ENCODE measurements at regions not wholly inside any gene's neighbourhood (a gene's known extent, or its start where the extent isn't known, plus 50 kb on each side); places are given as distances from the start of the nearest gene placed in this dataset.

- H3K4me3 ChIP-seq (replicated peaks; ENCODE audit: low read depth, low read length), result no peak overlapping the region
- TF ChIP-seq CTCF (IDR thresholded peaks at IDR 0.05; ENCODE audit: low read depth, low read length, missing control alignments), result no peak
- no peak for DNase-seq (ENCODE audit: extremely low read depth, low read depth)
Observed at GRCh38 chr13:58795715-58796114, 1164.2 kb downstream of the PCDH17 start.

DNA sequence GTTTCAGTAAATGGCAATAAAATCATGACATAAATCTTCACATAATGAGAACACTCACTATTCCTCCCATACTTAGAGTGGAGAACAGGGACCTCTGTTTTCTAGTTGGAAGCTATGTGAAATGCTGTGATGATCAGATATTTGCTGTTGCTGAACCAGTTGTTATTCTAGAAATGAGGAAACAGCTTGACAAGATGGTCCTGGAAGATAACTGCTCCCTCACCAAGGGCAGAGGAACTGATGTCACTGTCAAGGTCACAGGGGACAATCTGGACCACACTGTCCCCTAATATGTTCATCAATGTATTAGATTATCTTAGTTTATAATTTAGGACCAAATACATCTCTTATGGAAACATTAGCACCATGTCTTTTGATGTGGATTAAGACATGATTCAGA is 1173.3 kb downstream of the PCDH17 start:
- DNase-seq (ENCODE audit: extremely low read depth, low read depth), result no peak
- H3K4me3 ChIP-seq (replicated peaks; ENCODE audit: low read depth, low read length), result no peak overlapping the region
- TF ChIP-seq CTCF (IDR thresholded peaks at IDR 0.05; ENCODE audit: low read depth, low read length, missing control alignments), result no peak

- no peak overlapping the region for H3K4me3 ChIP-seq (replicated peaks; ENCODE audit: low read depth, low read length)
- no peak for DNase-seq (ENCODE audit: extremely low read depth, low read depth)
- no peak for TF ChIP-seq CTCF (IDR thresholded peaks at IDR 0.05; ENCODE audit: low read depth, low read length, missing control alignments)
Observed at GRCh38 chr13:58806401-58806800, 1174.9 kb downstream of the PCDH17 start.

DNA sequence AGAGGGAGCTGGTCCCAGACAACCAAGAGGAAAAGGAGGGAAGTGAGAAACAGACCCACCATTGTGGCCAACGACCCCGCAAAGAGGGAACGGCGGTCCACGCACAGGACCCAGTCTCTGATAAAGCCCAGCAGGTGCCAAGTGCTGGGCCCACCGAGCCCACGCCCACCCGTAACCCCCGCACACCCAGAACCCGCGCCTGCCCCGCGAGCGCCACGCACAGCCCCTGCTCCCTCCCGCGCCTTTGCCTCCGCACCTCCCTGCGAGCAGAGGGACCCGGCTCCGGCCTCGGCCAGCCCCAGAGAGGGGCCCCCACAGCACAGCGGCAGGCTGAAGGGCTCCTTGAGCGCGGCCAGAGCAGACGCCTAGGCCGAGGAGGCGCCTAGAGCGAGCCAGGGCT is 1192.2 kb downstream of the PCDH17 start:
- no peak for DNase-seq (ENCODE audit: extremely low read depth, low read depth)
- no peak overlapping the region for H3K4me3 ChIP-seq (replicated peaks; ENCODE audit: low read depth, low read length)
- no peak for TF ChIP-seq CTCF (IDR thresholded peaks at IDR 0.05; ENCODE audit: low read depth, low read length, missing control alignments)

- no peak for DNase-seq (ENCODE audit: extremely low read depth, low read depth)
- no peak for TF ChIP-seq CTCF (IDR thresholded peaks at IDR 0.05; ENCODE audit: low read depth, low read length, missing control alignments)
- no peak overlapping the region for H3K4me3 ChIP-seq (replicated peaks; ENCODE audit: low read depth, low read length)
Observed at GRCh38 chr13:58827904-58828303, 1196.4 kb downstream of the PCDH17 start.

DNA sequence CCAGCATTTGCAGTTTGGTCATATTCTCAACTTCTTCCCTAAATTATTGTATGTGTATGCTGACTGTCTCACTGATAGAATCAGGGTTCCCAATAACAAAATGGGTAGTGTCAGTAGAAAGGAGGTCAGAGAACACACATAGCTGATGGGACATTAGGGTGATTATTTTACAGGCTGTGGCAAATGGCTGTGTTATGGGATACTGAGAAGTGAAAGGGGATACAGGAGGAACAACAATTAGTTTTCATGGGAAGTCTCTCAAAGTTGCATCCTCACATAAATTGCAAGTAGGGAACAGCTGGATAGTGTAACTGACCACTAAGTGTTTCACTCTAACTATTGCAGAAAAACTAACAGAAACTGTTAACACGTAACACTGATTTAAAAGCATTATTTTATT is 1199.3 kb downstream of the PCDH17 start:
- no peak for TF ChIP-seq CTCF (IDR thresholded peaks at IDR 0.05; ENCODE audit: low read depth, low read length, missing control alignments)
- H3K4me3 ChIP-seq (replicated peaks; ENCODE audit: low read depth, low read length), result no peak overlapping the region
- DNase-seq (ENCODE audit: extremely low read depth, low read depth), result no peak

DNA sequence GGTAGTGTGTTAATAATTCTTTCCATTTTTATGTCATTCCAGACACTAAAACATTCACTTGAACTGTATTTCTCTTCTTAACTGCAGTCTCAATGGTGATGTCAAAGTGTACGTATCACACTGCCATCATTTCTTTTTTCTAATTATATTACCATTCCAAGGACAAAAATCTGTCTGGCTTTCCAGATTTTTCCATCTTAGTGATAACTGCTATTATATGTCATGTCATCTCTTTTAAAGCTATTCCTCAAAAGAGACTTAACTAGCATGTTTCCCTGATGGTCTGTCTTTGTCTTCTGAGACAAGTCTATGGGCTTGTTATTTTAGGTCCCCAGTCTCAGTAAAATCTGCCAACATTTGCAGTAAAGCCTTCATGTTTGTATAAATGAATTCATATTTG is 1207.1 kb downstream of the PCDH17 start:
- no peak overlapping the region for H3K4me3 ChIP-seq (replicated peaks; ENCODE audit: low read depth, low read length)
- DNase-seq (ENCODE audit: extremely low read depth, low read depth), result no peak
- no peak for TF ChIP-seq CTCF (IDR thresholded peaks at IDR 0.05; ENCODE audit: low read depth, low read length, missing control alignments)
